SK-N-SH treated with all-trans-retinoic acid at 6 μM for 48 hours (cell line): ENCODE measurements at regions not wholly inside any gene's neighbourhood (a gene's known extent, or its start where the extent isn't known, plus 50 kb on each side); places are given as distances from the start of the nearest gene placed in this dataset.

Experiments used
- ARNTL ChIP-seq: fragments of 450-650 bp; formaldehyde crosslinking; IDR thresholded peaks from 2 replicates; pipeline ENCODE4 v1.5.0; 2020; ENCODE audit warnings: low read depth, mild to moderate bottlenecking, moderate library complexity, borderline replicate concordance
- ESRRG ChIP-seq: fragments of 250-450 bp; sonication (Bioruptor Pico); IDR thresholded peaks from 2 replicates; pipeline ENCODE4 v1.6.1; 2021; ENCODE audit warnings: mild to moderate bottlenecking
- OSR1 ChIP-seq: fragments of 250-450 bp; sonication (Bioruptor Pico); IDR thresholded peaks from 2 replicates; pipeline ENCODE4 v1.8.0; 2022; ENCODE audit warnings: moderate library complexity, mild to moderate bottlenecking, inconsistent platforms
- PPARA ChIP-seq: fragments of 250-450 bp; sonication (Bioruptor Pico); IDR thresholded peaks from 2 replicates; pipeline ENCODE4 v1.5.0; 2020; ENCODE audit warnings: mild to moderate bottlenecking, borderline replicate concordance
- RARB ChIP-seq: fragments of 250-450 bp; sonication (Bioruptor Pico); IDR thresholded peaks from 2 replicates; pipeline ENCODE4 v1.8.0; 2021; ENCODE audit warnings: mild to moderate bottlenecking, moderate library complexity
- SNAI2 ChIP-seq: fragments of 250-450 bp; sonication (Bioruptor Pico); IDR thresholded peaks from 2 replicates; pipeline ENCODE4 v1.5.0; 2020; ENCODE audit warnings: mild to moderate bottlenecking, moderate library complexity
- TCF4 ChIP-seq: fragments of 250-450 bp; sonication (Bioruptor Pico); IDR thresholded peaks from 2 replicates; pipeline ENCODE4 v1.8.0; 2021; ENCODE audit warnings: mild to moderate bottlenecking, moderate library complexity, borderline replicate concordance
- TOX ChIP-seq: fragments of 250-450 bp; sonication (Bioruptor Pico); IDR thresholded peaks from 2 replicates; pipeline ENCODE4 v1.8.0; 2021; ENCODE audit warnings: mild to moderate bottlenecking, moderate library complexity, borderline replicate concordance
- ZFP3 ChIP-seq: fragments of 250-450 bp; sonication (Bioruptor Pico); IDR thresholded peaks from 2 replicates; pipeline ENCODE4 v1.5.0; 2020; ENCODE audit warnings: mild to moderate bottlenecking, moderate library complexity
- ZFP30 ChIP-seq: fragments of 450-650 bp; formaldehyde crosslinking; IDR thresholded peaks from 2 replicates; pipeline ENCODE4 v1.5.0; 2022; ENCODE audit warnings: mild to moderate bottlenecking, moderate library complexity
- ZNF70 ChIP-seq: fragments of 450-650 bp; formaldehyde crosslinking; IDR thresholded peaks from 2 replicates; pipeline ENCODE4 v1.5.0; 2020; ENCODE audit warnings: mild to moderate bottlenecking, moderate library complexity
- ZNF8 ChIP-seq: fragments of 450-650 bp; formaldehyde crosslinking; IDR thresholded peaks from 2 replicates; pipeline ENCODE4 v1.5.0; 2020; ENCODE audit warnings: mild to moderate bottlenecking, moderate library complexity
- TF ChIP-seq, protein P1 (sequence below): fragments of 250-450 bp; sonication (Bioruptor Pico); IDR thresholded peaks from 2 replicates; pipeline ENCODE4 v1.8.0; 2020; ENCODE audit warnings: mild to moderate bottlenecking, moderate library complexity, borderline replicate concordance

DNA sequence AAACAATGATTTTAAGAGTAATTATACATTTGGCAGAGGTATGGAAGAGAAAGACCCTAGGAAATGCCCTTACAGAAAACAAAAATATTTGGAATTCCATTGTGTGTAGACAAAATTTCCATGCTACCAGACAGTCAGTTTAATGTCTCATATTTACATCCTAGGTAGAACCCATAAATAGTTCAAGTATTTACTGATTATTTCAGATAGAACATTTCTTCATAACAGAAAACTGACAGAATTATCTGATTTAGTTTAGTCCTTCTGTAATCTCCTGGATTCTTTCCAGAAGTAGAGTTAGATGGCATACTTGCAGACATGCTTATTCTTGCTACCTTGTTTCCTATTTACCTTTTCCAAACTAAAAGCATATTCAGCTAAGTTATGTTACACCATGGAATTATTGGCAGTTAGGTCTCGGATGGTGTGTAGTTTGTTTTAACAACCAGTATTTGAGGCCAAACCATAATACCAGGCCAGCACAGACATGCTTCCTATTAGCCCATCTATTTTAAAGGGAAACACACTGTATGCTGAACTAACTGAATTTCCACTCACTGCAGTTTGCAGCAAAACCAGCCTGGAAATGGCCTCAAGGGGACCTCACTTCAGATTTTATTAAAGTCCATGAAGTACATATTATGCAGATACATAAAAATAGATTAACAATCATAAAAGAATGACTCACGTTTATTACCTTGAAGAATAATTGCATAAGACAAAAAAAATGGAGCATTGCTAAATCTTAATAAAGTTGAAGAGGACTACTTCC is 126.6 kb upstream of the LRIG3 start:
- TF ChIP-seq TCF4 (CRISPR knock-in tag) (no peak), RARB (no peak), TOX (CRISPR knock-in tag) (no peak), ZNF8 (CRISPR knock-in tag) (no peak), ZFP3 (CRISPR knock-in tag) (no peak), ARNTL (no peak), PPARA (CRISPR knock-in tag) (no peak), SNAI2 (CRISPR knock-in tag) (no peak), ZFP30 (CRISPR knock-in tag) (no peak), OSR1 (CRISPR knock-in tag) (no peak), ESRRG (CRISPR knock-in tag) (no peak), ZNF70 (no peak)
- TF ChIP-seq, protein P1, sequence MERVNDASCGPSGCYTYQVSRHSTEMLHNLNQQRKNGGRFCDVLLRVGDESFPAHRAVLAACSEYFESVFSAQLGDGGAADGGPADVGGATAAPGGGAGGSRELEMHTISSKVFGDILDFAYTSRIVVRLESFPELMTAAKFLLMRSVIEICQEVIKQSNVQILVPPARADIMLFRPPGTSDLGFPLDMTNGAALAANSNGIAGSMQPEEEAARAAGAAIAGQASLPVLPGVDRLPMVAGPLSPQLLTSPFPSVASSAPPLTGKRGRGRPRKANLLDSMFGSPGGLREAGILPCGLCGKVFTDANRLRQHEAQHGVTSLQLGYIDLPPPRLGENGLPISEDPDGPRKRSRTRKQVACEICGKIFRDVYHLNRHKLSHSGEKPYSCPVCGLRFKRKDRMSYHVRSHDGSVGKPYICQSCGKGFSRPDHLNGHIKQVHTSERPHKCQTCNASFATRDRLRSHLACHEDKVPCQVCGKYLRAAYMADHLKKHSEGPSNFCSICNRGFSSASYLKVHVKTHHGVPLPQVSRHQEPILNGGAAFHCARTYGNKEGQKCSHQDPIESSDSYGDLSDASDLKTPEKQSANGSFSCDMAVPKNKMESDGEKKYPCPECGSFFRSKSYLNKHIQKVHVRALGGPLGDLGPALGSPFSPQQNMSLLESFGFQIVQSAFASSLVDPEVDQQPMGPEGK (CRISPR knock-in tag) = no peak
